DOHH2 (cell line): ENCODE measurements at regions not wholly inside any gene's neighbourhood (a gene's known extent, or its start where the extent isn't known, plus 50 kb on each side); places are given as distances from the start of the nearest gene placed in this dataset.

Experiments
- H3F3A ChIP-seq: fragments of 200-600 bp; sonication (generic), shearing (Covaris generic); 2 replicates; pipeline ENCODE4 v1.6.0; 2016; ENCODE audit warnings: antibody characterized with exemption, mild to moderate bottlenecking; ENCODE audit not compliant: control insufficient read depth, insufficient read depth
- H3K27ac ChIP-seq: fragments of 200-600 bp; sonication (generic); 2 replicates; pipeline ENCODE4 v1.5.1; 2014; ENCODE audit warnings: low read depth, mild to moderate bottlenecking, low read length, moderate library complexity
- H3K27me3 ChIP-seq: fragments of 200-600 bp; sonication (generic); 2 replicates; pipeline ENCODE4 v1.6.1; 2014; ENCODE audit warnings: mild to moderate bottlenecking, low read length, mixed read lengths; ENCODE audit not compliant: control insufficient read depth
- H3K36me3 ChIP-seq: fragments of 200-600 bp; sonication (generic); 2 replicates; pipeline ENCODE4 v1.6.1; 2014; ENCODE audit warnings: mild to moderate bottlenecking, low read length, moderate library complexity, mixed read lengths; ENCODE audit not compliant: control insufficient read depth
- H3K4me1 ChIP-seq: fragments of 200-600 bp; sonication (generic); 2 replicates; pipeline ENCODE4 v1.6.1; 2014; ENCODE audit warnings: mild to moderate bottlenecking, low read length, mixed read lengths; ENCODE audit not compliant: control insufficient read depth
- H3K4me2 ChIP-seq: fragments of 200-600 bp; sonication (generic); 2 replicates; pipeline ENCODE4 v1.6.0; 2014; ENCODE audit warnings: mild to moderate bottlenecking, low read length, moderate library complexity
- H3K4me3 ChIP-seq: fragments of 200-600 bp; sonication (generic); 2 replicates; pipeline ENCODE4 v1.5.1; 2014; ENCODE audit warnings: mild to moderate bottlenecking, low read length, mixed read lengths
- H3K79me2 ChIP-seq: fragments of 200-600 bp; sonication (generic); 2 replicates; pipeline ENCODE4 v1.6.1; 2014; ENCODE audit warnings: mild to moderate bottlenecking, low read length, mixed read lengths; ENCODE audit not compliant: control insufficient read depth
- H3K9me2 ChIP-seq: fragments of 200-600 bp; sonication (generic); replicated peaks from 2 replicates; pipeline ENCODE4 v1.6.1; 2014; ENCODE audit warnings: mild to moderate bottlenecking, low read length, mixed read lengths; ENCODE audit not compliant: control insufficient read depth
- H3K9me3 ChIP-seq: fragments of 200-600 bp; sonication (generic); 2 replicates; pipeline ENCODE4 v1.6.1; 2014; ENCODE audit warnings: antibody characterized with exemption, low read length, mixed read lengths; ENCODE audit not compliant: control insufficient read depth, insufficient read depth
- H4K20me1 ChIP-seq: fragments of 200-600 bp; sonication (generic); 2 replicates; pipeline ENCODE4 v1.6.0; 2014; ENCODE audit warnings: low read depth, mild to moderate bottlenecking, antibody characterized with exemption, low read length, moderate library complexity; ENCODE audit not compliant: control insufficient read depth, insufficient read depth
- EZH2phosphoT487 ChIP-seq: fragments of 200-600 bp; sonication (generic); IDR thresholded peaks from 2 replicates; pipeline ENCODE4 v1.6.1; 2017; ENCODE audit warnings: borderline replicate concordance, mild to moderate bottlenecking, antibody characterized with exemption, low read length, moderate library complexity, mixed read lengths
- TF ChIP-seq, protein P1 (sequence below): fragments of 200-600 bp; sonication (generic); IDR thresholded peaks from one replicate; pipeline ENCODE4 v1.5.1; 2014; ENCODE audit warnings: antibody characterized with exemption, mild to moderate bottlenecking, low read depth, low read length; ENCODE audit not compliant: poor library complexity, severe bottlenecking

DNA sequence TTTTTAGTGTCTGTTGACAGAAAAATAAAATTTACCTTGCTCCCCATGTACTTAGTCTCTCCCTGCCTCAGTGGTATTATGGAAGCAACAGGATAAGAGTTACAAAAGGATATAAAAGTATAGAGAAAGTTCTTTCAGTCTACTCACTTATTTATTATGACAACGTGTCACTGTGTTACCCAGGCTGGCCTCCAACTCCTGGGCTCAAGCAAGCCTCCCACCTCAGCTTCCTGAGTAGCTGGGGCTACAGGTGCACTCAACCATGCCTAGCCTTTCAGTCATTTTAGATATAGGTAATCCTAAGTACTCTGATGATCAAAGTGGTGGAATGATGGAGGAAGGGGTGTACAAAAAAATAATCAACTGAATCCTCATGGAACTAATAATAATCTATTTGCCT is 215.2 kb upstream of the MKLN1 start:
- Histone ChIP-seq H3F3A (peaks cover 22% of the 10 kb centered on the region), H3K4me1 (peaks cover 59% of the 10 kb centered on the region), H3K27ac (peak overlapping the region; percentile 87), H3K4me3 (peak overlapping the region; percentile 93), H4K20me1 (no peaks in the 10 kb centered on the region), H3K9me2 (no peaks in the 10 kb centered on the region), H3K9me3 (peaks cover 2% of the 10 kb centered on the region; the same call in 1 of the 2 replicates), H3K27me3 (no peaks in the 10 kb centered on the region), H3K4me2 (peak overlapping the region; percentile 88), H3K36me3 (peaks cover 13% of the 10 kb centered on the region), H3K79me2 (peaks cover 44% of the 10 kb centered on the region)
- TF ChIP-seq, protein P1, sequence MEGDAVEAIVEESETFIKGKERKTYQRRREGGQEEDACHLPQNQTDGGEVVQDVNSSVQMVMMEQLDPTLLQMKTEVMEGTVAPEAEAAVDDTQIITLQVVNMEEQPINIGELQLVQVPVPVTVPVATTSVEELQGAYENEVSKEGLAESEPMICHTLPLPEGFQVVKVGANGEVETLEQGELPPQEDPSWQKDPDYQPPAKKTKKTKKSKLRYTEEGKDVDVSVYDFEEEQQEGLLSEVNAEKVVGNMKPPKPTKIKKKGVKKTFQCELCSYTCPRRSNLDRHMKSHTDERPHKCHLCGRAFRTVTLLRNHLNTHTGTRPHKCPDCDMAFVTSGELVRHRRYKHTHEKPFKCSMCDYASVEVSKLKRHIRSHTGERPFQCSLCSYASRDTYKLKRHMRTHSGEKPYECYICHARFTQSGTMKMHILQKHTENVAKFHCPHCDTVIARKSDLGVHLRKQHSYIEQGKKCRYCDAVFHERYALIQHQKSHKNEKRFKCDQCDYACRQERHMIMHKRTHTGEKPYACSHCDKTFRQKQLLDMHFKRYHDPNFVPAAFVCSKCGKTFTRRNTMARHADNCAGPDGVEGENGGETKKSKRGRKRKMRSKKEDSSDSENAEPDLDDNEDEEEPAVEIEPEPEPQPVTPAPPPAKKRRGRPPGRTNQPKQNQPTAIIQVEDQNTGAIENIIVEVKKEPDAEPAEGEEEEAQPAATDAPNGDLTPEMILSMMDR: no peak
- no peak for TF ChIP-seq EZH2phosphoT487

DNA sequence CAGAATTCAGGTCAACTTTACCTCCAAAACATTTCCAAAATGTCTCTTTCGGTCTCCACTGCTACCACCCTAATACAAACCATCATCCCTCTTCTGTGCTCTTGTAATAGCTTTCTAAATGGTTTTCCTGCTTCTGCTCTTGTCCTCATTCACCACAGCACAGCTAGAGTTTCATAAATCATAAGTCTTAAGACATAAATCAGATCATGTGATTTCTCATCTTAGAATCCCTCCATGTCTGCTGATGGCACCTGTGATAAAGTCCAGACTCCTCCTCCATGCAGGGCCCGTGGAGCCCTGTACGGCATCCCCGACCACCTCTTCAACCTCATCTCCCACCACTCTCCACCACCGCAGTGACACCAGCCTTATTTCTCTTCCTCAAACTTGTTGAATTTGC is 212.3 kb upstream of the MKLN1 start:
- Histone ChIP-seq H3K9me2 (no peaks in the 10 kb centered on the region), H3F3A (peaks cover 10% of the 10 kb centered on the region), H3K79me2 (peaks cover 17% of the 10 kb centered on the region), H3K4me2 (no peak overlapping the region), H3K27me3 (no peaks in the 10 kb centered on the region), H3K27ac (no peak overlapping the region), H3K9me3 (peaks cover 22% of the 10 kb centered on the region), H4K20me1 (no peaks in the 10 kb centered on the region), H3K36me3 (peaks cover 8% of the 10 kb centered on the region), H3K4me3 (no peak overlapping the region), H3K4me1 (peaks cover 50% of the 10 kb centered on the region)
- TF ChIP-seq EZH2phosphoT487: no peak
- TF ChIP-seq, protein P1: no peak

DNA sequence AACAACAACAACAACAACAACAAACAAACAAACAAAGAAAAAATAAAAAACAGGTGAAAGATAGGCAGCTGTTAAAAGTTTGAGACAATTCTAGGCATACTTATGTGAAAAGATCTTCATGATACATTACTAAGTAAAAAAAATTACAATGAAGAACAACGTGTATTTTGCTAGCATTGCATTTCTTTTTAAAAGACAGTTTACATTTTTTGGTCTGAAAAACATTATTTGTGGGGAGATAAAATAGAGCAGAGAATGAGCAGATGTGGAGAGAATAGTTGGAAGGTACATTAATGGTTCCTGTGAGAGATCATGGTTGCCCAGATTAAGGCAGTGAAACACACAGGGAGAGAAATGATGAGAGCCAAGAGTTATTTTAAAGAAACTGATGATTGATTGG is 210.2 kb upstream of the MKLN1 start:
- TF ChIP-seq, protein P1: no peak
- no peak for TF ChIP-seq EZH2phosphoT487
- Histone ChIP-seq H3K9me3 (peaks cover 22% of the 10 kb centered on the region), H3K27ac (no peak overlapping the region), H3K4me3 (no peak overlapping the region), H3K36me3 (peaks cover 8% of the 10 kb centered on the region), H3K79me2 (no peaks in the 10 kb centered on the region), H3K9me2 (no peaks in the 10 kb centered on the region), H3K27me3 (no peaks in the 10 kb centered on the region), H3K4me2 (no peak overlapping the region), H3F3A (peaks cover 18% of the 10 kb centered on the region), H3K4me1 (peaks cover 50% of the 10 kb centered on the region), H4K20me1 (no peaks in the 10 kb centered on the region)
